NCI-H128 (cell line): ENCODE measurements at regions not wholly inside any gene's neighbourhood (a gene's known extent, or its start where the extent isn't known, plus 50 kb on each side); places are given as distances from the start of the nearest gene placed in this dataset.
"Not testable (repeated sequence)": the region's sequence is repeated elsewhere in the genome, so short reads cannot be mapped to it uniquely, and the experiment has no call there.

ENCODE experiments used
- DNase-seq: peaks from one replicate; lab custom pipeline; 2025; ENCODE audit not compliant: unreplicated experiment; lab: John Stamatoyannopoulos, UW

DNA sequence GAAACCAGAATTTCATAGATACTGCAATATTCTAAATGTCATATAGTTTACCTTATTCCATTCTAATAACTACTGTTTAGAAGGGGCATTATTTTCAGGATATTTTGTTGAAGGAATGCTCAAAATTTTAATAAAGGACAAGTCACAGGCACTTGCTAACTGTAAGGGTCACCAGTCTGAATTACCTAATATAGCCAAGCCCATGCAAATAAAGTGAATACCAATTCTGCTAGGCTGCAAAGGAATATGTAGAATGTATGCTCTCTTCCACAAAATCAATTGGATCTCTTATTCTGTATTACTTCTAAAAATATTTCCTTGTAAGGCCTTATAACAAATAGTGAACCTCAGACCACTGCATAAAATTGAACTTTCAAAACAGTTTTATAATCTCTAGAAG, 52.3 kb upstream of the FAT4 start:
- no peak for DNase-seq

DNA sequence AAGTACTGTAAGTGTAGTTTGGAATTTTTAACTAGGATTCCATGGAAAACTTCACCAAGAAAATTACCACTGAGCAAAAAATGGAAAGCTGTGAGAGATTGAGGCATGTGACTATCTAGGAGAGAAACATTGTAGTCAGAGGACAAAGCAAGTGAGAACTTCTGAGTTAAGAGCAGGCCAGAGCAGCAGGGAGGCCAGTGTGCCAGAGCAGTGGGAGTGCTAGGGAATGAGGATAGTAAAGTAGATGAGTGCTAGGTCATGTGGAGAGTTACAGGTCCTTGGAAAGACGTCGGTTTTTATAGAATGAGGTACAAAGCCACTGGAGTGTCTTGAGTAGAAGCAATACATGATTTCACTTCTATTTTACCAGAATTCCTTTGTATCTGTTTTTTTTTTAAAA, 52.7 kb upstream of the FAT4 start:
- no peak for DNase-seq

DNA sequence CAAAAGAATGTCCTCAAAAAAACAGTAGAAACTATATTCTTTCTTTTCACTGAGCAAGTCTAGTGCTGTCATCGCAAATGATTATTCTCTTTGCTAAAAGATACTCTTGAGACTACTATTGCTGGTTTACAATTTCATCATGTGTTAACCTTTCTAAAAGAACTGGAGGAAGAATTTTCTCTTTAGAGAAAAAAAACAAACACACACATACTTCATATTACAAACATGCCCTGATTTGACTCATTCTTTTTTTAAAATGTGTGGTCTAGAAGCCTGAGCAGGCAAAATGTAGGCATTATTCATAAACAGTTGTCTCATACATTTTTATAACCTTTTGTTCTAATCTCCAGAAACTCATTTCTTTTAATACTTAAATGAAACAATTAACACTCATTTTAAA, 60.6 kb upstream of the FAT4 start:
- no peak for DNase-seq

DNA sequence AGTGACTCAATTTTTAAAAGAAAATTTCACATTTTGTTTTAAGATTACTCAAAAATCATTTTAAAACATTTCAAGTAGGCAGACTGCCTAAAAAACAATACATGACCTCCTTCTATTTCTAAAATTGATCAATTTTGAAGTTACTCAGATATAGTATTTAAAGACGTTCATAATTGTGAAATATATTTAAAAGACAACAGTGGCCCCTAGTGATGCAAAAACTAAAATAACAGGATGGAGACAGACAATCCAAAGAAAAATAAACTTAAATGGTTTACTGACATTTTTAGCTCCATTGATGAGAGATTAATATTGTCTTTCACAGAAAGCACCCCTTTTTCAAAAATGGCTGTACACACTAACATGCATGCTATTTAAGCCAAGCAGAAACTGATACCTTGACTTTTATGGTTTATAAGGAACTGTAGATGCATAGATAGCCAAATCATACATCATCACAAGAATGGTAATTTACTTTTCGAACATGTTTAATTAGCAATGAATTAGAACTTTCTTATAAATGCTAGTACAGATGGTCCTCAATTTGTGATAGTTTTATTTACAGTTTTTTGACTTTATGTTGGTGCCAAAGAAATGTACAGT, 69.8 kb upstream of the FAT4 start:
- no peak for DNase-seq

DNA sequence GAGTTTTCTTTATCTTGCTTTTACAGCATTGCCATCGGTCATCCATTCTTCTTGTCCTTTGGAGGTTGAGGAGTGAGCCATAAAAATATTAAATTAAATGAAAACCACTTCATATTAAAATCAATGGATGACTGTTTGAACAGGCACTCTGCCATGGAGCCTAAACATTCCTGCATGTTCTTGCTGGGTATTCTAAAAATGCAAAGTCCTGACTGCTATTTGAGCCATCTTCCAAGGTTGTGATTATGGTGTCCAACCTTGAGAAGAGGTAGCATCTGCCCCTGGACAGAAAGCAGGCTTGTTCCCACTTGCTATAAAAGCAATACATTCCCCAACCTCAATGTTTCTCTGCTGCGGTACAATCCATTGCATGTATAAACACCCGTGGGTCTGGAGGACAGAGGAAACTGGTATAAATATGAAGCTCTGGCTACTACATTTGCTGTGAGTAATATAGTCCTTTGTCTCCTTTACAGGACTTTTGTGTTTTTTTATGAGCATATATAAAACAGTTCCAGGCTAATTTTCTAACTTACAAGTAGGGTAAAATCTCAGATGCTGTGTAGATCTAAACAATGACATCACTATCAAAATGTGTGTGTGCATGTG, 70.9 kb upstream of the FAT4 start:
- no peak for DNase-seq

DNA sequence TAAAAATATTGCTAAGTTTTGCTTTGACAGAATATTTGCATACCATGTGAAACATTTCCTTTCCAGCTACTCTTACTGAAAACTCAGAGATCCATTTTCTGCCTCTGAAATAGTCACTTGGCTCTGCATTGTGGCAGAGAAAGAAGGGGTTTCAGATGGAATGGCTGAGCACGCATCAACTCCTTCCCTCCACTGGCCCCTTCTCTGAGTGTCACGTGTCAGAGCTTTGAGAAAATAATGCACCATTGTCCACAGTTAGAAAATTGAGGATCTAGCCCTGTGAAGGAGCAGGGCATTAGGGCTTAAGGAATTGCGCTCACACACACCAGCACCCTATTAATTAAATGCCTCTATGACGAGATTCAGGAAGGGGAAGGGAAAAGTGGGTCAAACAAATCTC, 78.8 kb upstream of the FAT4 start:
- no peak for DNase-seq

DNA sequence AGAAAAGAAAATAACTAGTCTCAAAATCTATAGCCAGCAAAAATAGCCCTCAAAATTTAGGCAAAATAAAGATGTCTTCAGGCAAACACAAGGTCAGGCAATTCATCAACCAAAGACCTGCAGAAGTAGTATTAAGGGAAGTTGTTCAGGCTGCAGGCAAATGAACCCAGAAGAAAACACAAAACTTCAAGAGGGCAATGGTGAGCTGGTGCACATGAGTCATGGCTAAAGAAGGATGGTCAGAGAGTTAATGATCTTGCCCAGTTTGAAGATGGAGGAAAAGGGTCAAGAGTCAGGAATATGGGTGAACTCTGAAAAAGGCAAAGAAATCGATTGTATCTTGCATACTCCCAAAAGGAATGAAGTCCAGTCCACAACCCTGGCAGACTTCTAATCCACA, 83.1 kb upstream of the FAT4 start:
- DNase-seq = no peak

DNA sequence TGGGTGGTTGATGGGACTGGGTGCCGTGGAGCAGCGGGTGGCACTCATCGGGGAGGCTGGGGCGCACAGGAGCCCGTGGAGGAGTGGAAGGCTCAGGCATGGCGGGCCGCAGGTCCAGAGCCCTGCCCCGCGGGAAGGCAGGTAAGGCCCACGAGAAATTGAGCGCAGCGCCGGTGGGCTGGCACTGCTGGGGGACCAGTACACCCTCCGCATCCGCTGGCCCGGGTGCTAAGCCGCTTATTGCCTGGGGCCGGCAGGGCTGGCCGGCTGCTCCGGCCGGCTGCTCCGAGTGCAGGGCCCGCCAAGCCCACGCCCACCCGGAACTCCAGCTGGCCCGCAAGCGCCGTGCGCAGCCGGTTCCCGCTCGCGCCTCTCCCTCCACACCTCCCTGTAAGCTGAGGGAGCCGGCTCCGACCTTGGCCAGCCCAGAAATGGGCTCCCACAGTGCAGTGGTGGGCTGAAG, 85.1 kb upstream of the FAT4 start:
- DNase-seq = no peak

DNA sequence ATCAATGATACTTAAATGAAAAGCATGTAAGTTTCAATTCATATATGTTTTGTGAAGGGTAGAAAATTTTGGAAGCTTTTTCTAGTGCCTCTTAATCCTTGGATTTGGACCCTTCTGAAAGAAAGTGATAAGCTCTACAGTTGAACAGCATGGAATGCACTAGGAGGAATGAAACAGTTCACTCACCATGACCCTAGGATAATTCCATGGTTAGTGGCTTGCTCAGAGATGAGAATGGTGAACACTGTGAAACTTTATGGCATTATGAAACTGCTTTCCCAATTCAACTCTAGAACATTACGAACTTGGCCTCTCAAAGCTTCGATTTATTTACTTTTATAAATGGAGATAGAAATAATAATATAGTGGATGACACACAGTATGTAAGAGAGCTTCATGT, 88.9 kb upstream of the FAT4 start:
- no peak for DNase-seq

DNA sequence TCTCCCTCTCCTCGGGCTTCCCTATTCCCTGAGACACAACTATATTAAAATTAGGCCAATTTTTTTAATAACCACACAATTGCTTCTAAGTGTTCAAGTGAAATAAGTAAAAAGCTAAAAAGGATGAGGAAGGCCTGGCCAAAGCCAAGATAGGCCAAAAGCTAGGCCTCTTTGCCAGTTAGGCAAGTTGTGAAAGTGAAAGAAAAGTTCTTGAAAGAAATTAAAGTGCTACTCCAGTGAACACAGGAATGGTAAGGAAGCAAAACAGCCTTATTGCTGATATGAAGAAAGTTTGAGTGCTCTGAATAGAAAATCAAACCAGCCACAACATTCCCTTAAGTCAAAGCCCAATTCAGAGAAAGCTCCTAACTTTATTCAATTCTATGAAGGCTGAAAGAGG, 114.2 kb upstream of the FAT4 start:
- DNase-seq = no peak

DNA sequence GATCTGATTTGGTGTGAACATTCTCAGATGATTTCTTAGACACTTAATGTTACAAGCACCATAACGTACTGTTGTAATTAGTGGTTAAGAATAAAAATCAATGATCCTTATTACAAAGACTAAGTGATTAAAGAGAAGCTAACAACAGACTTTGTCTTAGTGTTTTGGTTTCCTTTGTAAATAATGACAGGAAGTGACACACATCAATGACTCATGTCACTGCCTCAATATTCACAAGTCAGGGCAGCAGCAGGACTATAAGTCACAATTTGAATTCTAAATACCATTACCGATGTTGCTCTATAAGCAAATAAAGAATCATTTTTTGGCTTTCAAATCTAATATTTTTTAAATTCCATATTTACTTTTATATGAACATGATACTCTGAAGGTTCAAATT, 115.8 kb upstream of the FAT4 start:
- DNase-seq = no peak

DNA sequence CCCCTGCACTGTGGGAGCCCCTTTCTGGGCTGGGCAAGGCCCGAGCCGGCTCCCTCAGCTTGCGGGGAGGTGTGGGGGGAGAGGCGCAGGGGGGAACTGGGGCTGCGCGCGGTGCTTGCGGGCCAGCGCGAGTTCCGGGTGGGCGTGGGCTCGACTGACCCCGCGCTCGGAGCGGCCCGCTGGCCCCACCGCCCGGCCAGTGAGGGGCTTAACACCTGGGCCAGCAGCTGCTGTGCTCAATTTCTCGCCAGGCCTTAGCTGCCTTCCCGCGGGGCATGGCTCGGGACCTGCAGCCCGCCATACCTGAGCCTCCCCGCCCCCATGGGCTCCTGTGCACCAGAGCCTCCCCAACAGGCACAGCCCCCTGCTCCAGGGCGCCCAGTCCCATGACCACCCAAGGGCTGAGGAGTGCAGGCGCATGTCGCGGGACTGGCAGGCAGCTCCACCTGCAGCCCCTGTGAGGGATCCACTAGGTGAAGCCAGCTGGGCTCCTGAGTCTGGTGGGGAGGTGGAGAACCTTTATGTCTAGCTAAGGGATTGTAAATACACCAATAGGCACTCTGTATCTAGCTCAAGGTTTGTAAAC, 122.8 kb upstream of the FAT4 start:
- DNase-seq = not testable (repeated sequence)

DNA sequence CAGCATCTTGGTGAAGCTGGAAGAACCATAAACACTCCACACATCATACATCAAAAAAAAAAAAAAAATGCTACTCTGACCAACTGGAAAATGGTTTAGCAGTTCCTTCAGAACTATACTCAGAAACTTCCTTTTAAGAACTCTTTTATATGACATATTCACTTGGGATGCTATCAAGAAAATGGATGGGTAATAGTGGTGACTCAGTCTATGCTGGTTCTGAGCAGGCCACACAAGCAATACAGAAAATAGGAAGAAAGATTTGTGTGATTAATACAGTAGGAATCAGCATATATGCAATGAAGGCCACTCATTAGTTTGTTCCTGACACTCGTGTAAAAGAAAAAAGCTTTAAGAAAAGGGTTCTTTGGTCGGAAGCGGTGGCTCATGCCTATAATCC, 123.5 kb upstream of the FAT4 start:
- no peak for DNase-seq

DNA sequence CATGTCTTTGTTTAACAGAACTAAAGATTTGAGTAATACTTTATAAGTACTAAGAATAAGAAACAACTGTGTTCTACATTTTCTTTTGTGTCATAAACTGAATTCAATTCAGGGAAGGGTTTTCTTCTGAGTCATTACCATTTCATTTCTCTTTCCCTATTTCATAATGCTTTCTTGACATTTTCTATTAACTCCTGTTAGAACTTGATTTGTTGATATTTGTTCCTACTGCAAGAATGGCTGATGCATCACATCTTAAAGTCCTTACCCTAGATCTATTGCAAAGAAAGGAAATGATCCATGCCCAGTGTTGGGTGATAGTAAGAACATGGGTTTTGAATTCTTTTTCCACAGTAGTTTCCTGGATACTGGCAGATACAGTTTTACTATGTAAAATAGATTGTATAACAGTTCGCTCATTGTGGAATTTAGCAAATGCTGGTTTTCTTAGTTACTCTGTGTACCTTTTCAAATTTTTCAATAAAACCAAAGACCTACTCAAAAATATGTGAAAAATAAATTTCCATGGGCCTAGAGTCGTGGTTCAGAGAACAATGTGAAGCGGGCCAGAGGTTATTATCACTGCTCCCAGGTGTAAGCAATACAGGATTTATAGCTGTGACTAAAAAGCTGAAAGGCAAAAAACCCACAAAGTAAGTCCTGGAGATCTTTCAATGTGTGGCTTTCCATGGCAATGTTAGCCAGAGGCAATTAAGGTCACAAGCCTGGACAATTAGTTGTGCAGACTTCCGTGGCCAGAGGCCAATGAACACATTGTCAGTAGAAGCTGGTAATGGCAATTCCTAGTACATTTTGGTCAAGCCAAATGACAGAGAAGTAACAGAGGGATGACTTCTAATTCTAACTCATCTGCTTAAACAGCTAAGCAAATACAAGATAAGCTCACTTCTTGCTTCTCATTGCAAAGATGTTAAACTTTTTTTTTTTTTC, 127.3 kb upstream of the FAT4 start:
- no peak for DNase-seq

DNA sequence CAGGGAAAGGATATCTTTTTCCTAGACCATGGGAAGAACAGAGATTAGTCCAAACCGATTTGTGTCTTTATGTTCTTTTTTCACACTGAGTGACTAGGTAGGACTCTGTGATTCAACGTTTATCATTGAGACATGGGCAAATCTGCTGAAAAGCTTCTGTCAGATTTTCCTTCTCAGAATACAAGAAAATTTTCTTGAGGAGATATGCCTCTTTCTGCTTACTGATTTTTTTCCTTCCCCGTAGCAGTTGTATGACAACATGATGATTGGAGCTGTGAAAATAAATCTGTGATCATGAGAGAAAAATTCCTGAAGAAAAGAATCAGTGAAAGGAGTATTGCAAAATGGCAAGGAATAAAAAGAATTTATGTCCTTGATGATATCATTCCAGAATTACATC, 130.6 kb upstream of the FAT4 start:
- DNase-seq = no peak

DNA sequence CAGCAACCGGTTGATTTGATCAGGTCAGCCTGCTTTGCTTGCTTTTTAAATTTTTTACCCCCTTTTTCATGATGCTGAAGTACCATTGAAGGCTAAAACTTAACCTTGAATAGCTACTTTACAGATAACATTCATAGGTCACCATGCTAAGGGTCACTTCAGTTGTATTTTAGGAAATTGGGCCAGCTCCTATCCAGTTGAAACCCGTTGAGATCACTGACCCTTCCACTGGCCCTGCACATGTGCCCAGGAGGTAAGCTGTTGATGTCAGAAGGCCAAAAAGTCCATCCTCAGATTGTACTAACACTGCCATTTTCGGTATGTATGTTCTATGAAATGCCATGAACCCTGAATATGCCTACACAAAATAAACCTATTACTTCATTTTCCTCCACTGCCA, 133.0 kb upstream of the FAT4 start:
- no peak for DNase-seq

DNA sequence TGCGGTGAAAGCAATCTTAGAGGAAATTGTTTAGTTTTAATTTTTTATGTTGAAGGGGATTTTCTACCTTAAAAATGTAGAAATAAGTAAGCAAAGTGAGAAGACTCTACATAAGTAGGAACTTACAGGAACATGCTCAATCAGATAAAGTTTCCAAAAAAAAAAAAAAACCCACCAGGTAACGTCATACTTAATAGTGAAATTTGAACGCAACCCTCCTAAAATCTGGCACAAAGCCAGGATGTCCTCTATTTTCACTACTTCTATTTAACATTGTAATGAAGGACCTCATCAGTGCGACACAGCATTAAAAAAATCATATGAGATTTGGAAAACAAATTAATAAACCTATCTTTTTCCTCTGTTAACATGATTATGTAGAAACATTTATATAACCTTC, 135.0 kb upstream of the FAT4 start:
- no peak for DNase-seq

DNA sequence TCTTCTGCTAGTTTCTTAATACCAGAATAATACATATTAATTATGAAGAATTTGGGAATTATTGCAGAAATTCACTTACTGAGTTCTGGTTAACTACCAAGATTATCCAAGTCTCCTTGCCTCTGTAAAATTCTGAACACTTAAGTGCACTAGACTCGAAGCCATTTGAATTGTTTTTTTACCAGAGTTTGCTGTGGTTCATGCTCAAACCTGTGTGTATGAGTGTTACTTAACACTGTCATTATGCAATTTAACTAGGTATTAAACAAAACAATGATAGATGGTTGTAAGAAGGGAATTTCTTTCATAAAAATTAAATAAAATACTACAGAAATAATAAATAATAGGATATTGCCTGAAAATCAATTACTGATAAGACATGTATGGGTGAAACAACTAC, 145.6 kb upstream of the FAT4 start:
- no peak for DNase-seq

DNA sequence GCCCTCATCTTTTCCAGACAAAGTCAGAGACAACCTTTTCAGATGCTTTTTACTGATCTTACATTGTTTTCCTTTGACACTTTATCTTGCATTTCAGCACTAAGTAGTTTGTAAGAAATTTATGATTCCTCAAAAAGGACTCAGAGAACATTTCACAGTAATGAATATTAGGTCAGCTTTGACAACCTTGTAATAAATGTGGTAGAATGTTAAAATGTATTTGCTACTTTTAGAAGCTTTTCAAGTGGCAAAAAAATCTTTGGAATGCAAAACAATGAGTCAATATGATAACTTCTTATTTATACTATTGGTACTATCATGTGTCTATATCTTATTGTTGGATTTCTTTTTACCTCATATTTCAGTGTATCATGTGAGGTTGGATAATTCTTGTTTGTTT, 146.2 kb upstream of the FAT4 start:
- DNase-seq = no peak

DNA sequence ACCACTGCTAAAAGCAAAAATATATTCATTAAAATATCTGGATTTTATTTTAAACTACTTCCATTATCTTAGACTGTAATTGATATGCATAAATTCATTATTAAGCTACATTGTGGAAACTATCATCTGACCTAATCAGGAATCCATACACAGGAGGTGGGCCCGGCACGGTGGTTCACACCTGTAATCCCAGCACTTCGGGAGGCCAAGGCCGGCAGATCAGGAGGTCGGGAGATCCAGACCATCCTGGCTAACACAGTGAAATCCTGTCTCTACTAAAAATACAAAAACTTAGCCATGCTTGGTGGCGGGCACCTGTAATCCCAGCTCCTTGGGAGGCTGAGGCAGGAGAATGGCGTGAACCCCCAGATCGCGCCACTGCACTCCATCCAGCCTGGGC, 148.7 kb upstream of the FAT4 start:
- not testable (repeated sequence) for DNase-seq

DNA sequence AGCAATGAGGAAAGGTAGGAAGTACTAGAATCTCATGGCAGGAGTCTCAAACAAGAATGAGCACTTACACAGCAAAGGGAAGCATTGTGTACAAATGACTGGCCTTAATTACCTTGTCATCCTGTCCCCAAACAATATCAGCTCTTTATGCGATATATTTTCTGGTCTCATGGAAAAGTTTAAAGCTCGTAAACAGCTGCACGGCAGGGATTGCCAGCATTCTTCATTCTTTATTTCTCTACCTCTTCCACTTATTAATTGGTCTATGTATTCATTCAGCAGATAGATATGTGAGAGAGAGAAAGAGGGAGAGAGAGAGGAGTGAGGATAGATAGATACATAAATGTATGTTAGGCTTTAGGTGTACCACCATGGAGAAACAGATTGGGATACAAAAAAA, 155.8 kb upstream of the FAT4 start:
- DNase-seq = no peak

DNA sequence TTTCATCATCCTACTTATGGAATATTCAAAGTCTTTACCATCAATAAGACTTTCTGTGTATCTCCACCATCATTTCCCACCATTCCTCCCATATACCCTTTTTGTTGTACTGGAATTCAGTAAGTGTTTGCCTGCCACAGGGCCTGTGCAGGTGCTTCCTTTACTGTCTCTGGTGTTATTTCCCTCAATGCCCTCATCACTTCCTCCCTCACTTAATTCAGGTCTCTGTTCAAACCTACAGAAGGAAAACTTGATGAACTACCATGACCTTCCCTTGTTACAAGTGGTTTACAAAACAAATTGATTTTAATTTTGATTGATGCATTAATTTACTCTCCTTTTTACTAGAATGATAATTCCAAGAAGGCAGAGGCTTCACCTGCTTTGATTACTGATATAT, 159.5 kb upstream of the FAT4 start:
- no peak for DNase-seq
